ENCODE measurements at regions not wholly inside any gene's neighbourhood (a gene's known extent, or its start where the extent isn't known, plus 50 kb on each side); places are given as distances from the start of the nearest gene placed in this dataset.

DNA sequence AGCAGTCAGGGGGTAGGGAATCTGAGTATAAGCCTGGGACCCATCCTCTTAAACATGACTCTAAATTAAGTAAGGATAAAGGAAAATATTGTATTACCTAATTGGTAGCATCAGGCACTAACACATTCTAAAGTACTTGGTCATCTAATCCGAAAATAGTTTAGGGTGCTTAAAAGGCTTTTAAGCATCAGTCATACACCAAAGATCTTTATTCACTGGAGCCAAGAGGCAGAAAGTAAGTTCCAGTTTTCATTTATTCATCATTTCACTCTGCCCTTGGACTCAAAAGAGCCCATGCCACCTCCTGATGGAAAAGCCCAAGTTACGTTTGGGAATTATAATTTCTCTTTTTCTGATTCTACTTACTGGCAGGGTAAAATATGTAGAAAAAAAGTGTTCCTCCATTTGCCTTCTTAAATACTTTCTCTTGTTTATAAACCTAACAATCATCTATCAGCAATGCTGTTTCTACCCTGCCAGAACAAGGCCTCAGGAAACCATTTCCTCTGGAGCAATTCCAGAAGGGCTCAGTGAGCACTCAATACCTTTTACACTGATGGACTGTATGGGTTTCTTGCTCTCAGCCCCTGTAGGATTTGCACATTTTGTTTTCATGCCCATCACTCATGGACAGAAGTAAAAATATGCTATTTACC is 120.1 kb upstream of the SLC5A12 start:
- TF ChIP-seq CTCF (IDR thresholded peaks at IDR 0.05) (no peak), POLR2A (IDR thresholded peaks at IDR 0.05) (no peak)

Measured in heart left ventricle (tissue), 13 donors.